ENCODE measurements at regions not wholly inside any gene's neighbourhood (a gene's known extent, or its start where the extent isn't known, plus 50 kb on each side); places are given as distances from the start of the nearest gene placed in this dataset.

DNA sequence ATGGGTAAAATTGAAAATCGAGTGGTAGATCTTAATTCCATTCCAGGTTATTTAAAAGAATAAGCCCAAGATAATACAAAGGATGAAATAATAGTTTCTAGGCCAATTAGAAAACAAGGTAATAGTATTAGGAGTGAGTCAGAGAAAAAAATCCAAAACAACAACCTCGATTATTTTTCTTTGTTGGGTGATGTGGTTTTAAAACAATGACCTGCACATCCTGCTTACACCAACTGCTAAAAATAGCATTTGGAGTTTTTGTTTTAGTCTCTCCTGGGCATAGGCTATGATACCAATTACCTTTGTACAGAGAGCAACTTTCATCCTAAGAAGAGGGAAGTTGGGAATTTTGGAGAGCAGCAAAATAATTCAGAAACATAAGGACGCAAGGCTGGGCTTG is 101.7 kb upstream of the MYO10 start:
- no peak; the same call in 2 of the 3 replicates for ATAC-seq
- no peak for TF ChIP-seq TOX (CRISPR knock-in tag; IDR thresholded peaks at IDR 0.05; ENCODE audit: borderline replicate concordance)
- no peak for TF ChIP-seq GLIS3 (CRISPR knock-in tag; IDR thresholded peaks at IDR 0.05)

DNA sequence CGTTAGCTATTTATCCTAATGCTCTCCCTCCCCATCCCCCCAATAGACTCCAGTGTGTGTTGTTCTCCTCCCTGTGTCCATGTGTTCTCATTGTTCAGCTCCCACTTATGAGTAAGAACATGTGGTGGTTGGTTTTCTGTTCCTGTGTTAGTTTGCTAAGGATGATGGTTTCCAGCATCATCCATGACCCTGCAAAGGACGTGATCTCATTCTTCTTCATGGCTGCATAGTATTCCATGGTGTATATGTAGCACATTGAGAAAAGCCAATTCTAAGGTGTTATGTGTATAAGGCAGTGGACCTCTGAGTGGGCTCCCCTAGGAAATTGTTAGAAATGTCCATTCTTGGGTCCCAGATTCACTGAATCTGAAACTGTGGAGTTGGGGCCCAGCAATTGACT is 103.1 kb upstream of the MYO10 start:
- TF ChIP-seq ZNF565 (CRISPR knock-in tag; conservative IDR thresholded peaks at IDR 0.05; ENCODE audit: low read depth) (no peak), ESRRG (CRISPR knock-in tag; IDR thresholded peaks at IDR 0.05) (no peak), ZNF70 (CRISPR knock-in tag; IDR thresholded peaks at IDR 0.05) (no peak)
- no peak for ATAC-seq

DNA sequence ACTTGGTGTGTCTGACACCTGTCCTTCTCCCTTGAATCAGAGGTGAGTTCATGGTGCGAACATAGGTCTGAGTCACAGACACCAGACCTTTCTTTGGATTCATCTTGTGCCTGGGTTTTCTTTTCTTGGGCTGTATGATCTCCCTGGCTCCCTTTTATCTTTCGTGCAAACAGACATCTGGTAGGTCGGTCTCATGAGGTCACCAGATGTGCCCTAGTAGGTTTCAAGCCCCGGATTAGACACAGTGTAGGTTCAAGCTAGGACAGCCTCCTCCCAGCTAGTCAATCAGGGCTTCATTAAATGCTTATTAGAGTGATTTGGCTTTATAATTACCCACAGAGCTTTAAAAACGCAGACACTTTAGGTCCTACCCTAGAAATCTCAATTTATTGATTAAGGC is 106.0 kb upstream of the MYO10 start:
- TF ChIP-seq SNAI2 (CRISPR knock-in tag; IDR thresholded peaks at IDR 0.05) (no peak), PPARA (CRISPR knock-in tag; IDR thresholded peaks at IDR 0.05; ENCODE audit: borderline replicate concordance) (no peak), ZNF565 (CRISPR knock-in tag; conservative IDR thresholded peaks at IDR 0.05; ENCODE audit: low read depth) (no peak), ZNF70 (CRISPR knock-in tag; IDR thresholded peaks at IDR 0.05) (no peak), OSR1 (CRISPR knock-in tag; IDR thresholded peaks at IDR 0.05) (no peak), ZFP3 (CRISPR knock-in tag; IDR thresholded peaks at IDR 0.05) (no peak), TCF4 (CRISPR knock-in tag; IDR thresholded peaks at IDR 0.05; ENCODE audit: borderline replicate concordance) (no peak), TOX (CRISPR knock-in tag; IDR thresholded peaks at IDR 0.05; ENCODE audit: borderline replicate concordance) (no peak), ZFP30 (CRISPR knock-in tag; IDR thresholded peaks at IDR 0.05) (no peak), ISL1 (CRISPR knock-in tag; IDR thresholded peaks at IDR 0.05) (no peak), BACH2 (CRISPR knock-in tag; IDR thresholded peaks at IDR 0.05; ENCODE audit: borderline replicate concordance) (no peak), RARB (CRISPR knock-in tag; IDR thresholded peaks at IDR 0.05) (no peak), CSDC2 (CRISPR knock-in tag; IDR thresholded peaks at IDR 0.05) (no peak), ZNF8 (CRISPR knock-in tag; IDR thresholded peaks at IDR 0.05) (no peak), GLIS3 (CRISPR knock-in tag; IDR thresholded peaks at IDR 0.05) (no peak), ZC3H10 (CRISPR knock-in tag; IDR thresholded peaks at IDR 0.05) (no peak)
- TF ChIP-seq, protein P1, sequence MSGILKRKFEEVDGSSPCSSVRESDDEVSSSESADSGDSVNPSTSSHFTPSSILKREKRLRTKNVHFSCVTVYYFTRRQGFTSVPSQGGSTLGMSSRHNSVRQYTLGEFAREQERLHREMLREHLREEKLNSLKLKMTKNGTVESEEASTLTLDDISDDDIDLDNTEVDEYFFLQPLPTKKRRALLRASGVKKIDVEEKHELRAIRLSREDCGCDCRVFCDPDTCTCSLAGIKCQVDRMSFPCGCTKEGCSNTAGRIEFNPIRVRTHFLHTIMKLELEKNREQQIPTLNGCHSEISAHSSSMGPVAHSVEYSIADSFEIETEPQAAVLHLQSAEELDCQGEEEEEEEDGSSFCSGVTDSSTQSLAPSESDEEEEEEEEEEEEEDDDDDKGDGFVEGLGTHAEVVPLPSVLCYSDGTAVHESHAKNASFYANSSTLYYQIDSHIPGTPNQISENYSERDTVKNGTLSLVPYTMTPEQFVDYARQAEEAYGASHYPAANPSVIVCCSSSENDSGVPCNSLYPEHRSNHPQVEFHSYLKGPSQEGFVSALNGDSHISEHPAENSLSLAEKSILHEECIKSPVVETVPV (CRISPR knock-in tag; IDR thresholded peaks at IDR 0.05) = no peak
- TF ChIP-seq, protein P2, sequence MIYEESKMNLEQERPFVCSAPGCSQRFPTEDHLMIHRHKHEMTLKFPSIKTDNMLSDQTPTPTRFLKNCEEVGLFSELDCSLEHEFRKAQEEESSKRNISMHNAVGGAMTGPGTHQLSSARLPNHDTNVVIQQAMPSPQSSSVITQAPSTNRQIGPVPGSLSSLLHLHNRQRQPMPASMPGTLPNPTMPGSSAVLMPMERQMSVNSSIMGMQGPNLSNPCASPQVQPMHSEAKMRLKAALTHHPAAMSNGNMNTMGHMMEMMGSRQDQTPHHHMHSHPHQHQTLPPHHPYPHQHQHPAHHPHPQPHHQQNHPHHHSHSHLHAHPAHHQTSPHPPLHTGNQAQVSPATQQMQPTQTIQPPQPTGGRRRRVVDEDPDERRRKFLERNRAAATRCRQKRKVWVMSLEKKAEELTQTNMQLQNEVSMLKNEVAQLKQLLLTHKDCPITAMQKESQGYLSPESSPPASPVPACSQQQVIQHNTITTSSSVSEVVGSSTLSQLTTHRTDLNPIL (CRISPR knock-in tag; IDR thresholded peaks at IDR 0.05; ENCODE audit: low read depth) = no peak
- TF ChIP-seq, protein P3, sequence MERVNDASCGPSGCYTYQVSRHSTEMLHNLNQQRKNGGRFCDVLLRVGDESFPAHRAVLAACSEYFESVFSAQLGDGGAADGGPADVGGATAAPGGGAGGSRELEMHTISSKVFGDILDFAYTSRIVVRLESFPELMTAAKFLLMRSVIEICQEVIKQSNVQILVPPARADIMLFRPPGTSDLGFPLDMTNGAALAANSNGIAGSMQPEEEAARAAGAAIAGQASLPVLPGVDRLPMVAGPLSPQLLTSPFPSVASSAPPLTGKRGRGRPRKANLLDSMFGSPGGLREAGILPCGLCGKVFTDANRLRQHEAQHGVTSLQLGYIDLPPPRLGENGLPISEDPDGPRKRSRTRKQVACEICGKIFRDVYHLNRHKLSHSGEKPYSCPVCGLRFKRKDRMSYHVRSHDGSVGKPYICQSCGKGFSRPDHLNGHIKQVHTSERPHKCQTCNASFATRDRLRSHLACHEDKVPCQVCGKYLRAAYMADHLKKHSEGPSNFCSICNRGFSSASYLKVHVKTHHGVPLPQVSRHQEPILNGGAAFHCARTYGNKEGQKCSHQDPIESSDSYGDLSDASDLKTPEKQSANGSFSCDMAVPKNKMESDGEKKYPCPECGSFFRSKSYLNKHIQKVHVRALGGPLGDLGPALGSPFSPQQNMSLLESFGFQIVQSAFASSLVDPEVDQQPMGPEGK (CRISPR knock-in tag; IDR thresholded peaks at IDR 0.05; ENCODE audit: borderline replicate concordance) = no peak
- TF ChIP-seq, protein P4, sequence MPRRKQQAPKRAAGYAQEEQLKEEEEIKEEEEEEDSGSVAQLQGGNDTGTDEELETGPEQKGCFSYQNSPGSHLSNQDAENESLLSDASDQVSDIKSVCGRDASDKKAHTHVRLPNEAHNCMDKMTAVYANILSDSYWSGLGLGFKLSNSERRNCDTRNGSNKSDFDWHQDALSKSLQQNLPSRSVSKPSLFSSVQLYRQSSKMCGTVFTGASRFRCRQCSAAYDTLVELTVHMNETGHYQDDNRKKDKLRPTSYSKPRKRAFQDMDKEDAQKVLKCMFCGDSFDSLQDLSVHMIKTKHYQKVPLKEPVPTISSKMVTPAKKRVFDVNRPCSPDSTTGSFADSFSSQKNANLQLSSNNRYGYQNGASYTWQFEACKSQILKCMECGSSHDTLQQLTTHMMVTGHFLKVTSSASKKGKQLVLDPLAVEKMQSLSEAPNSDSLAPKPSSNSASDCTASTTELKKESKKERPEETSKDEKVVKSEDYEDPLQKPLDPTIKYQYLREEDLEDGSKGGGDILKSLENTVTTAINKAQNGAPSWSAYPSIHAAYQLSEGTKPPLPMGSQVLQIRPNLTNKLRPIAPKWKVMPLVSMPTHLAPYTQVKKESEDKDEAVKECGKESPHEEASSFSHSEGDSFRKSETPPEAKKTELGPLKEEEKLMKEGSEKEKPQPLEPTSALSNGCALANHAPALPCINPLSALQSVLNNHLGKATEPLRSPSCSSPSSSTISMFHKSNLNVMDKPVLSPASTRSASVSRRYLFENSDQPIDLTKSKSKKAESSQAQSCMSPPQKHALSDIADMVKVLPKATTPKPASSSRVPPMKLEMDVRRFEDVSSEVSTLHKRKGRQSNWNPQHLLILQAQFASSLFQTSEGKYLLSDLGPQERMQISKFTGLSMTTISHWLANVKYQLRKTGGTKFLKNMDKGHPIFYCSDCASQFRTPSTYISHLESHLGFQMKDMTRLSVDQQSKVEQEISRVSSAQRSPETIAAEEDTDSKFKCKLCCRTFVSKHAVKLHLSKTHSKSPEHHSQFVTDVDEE (CRISPR knock-in tag; IDR thresholded peaks at IDR 0.05) = no peak
- no peak for ATAC-seq

DNA sequence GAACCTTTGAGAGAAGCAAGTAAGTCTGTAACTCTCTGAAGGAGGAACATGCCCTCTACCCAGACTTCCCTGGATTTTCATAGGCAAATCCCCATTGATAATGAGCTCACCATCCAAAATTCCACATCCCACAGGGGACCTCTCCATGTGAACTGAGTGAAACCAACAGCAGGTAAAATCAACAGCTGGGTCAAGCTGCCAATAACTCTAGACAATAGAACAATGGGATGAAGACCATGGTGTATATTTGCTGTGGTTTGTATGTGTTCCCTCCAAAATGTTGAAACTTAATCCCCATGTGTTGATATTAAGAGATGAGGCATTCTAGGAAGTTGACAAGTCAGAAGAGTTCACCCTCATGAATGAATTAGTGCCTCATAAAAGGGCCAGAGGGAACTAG is 110.2 kb upstream of the MYO10 start:
- no peak for ATAC-seq
- TF ChIP-seq OSR1 (CRISPR knock-in tag; IDR thresholded peaks at IDR 0.05) = no peak
- TF ChIP-seq ZNF70 (CRISPR knock-in tag; IDR thresholded peaks at IDR 0.05) = no peak
- TF ChIP-seq ZFP3 (CRISPR knock-in tag; IDR thresholded peaks at IDR 0.05) = no peak
- no peak for TF ChIP-seq ZNF8 (CRISPR knock-in tag; IDR thresholded peaks at IDR 0.05)
- no peak for TF ChIP-seq CSDC2 (CRISPR knock-in tag; IDR thresholded peaks at IDR 0.05)
- TF ChIP-seq, protein P1 (CRISPR knock-in tag; IDR thresholded peaks at IDR 0.05) = no peak
- TF ChIP-seq SNAI2 (CRISPR knock-in tag; IDR thresholded peaks at IDR 0.05) = no peak
- TF ChIP-seq TCF4 (CRISPR knock-in tag; IDR thresholded peaks at IDR 0.05; ENCODE audit: borderline replicate concordance) = no peak
- TF ChIP-seq, protein P5, sequence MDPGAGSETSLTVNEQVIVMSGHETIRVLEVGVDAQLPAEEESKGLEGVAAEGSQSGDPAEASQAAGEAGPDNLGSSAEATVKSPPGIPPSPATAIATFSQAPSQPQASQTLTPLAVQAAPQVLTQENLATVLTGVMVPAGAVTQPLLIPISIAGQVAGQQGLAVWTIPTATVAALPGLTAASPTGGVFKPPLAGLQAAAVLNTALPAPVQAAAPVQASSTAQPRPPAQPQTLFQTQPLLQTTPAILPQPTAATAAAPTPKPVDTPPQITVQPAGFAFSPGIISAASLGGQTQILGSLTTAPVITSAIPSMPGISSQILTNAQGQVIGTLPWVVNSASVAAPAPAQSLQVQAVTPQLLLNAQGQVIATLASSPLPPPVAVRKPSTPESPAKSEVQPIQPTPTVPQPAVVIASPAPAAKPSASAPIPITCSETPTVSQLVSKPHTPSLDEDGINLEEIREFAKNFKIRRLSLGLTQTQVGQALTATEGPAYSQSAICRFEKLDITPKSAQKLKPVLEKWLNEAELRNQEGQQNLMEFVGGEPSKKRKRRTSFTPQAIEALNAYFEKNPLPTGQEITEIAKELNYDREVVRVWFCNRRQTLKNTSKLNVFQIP (CRISPR knock-in tag; IDR thresholded peaks at IDR 0.05; ENCODE audit: borderline replicate concordance, low read depth) = no peak
- no peak for TF ChIP-seq RARB (CRISPR knock-in tag; IDR thresholded peaks at IDR 0.05)
- no peak for TF ChIP-seq ZFP30 (CRISPR knock-in tag; IDR thresholded peaks at IDR 0.05)
